ENCODE measurements at regions not wholly inside any gene's neighbourhood (a gene's known extent, or its start where the extent isn't known, plus 50 kb on each side); places are given as distances from the start of the nearest gene placed in this dataset.
"Not testable (repeated sequence)": the region's sequence is repeated elsewhere in the genome, so short reads cannot be mapped to it uniquely, and the experiment has no call there.

GRCh38 chr13:33665626-33666175 is 152.2 kb upstream of the RFC3 start:
- TF ChIP-seq CTCF (IDR thresholded peaks at IDR 0.05; ENCODE audit: insufficient read depth, low read length) = no peak
- no peak for DNase-seq (ENCODE audit: low read depth)
- H3K4me3 ChIP-seq (ENCODE audit: low read depth, low read length) = no peak overlapping the region

GRCh38 chr13:33671560-33671959 is 146.4 kb upstream of the RFC3 start:
- no peak for TF ChIP-seq CTCF (IDR thresholded peaks at IDR 0.05; ENCODE audit: insufficient read depth, low read length)
- no peak overlapping the region for H3K4me3 ChIP-seq (ENCODE audit: low read depth, low read length)
- DNase-seq (ENCODE audit: low read depth) = no peak

- not testable (repeated sequence) for DNase-seq (ENCODE audit: low read depth)
Observed at GRCh38 chr13:33672022-33672421, 145.9 kb upstream of the RFC3 start.

DNA sequence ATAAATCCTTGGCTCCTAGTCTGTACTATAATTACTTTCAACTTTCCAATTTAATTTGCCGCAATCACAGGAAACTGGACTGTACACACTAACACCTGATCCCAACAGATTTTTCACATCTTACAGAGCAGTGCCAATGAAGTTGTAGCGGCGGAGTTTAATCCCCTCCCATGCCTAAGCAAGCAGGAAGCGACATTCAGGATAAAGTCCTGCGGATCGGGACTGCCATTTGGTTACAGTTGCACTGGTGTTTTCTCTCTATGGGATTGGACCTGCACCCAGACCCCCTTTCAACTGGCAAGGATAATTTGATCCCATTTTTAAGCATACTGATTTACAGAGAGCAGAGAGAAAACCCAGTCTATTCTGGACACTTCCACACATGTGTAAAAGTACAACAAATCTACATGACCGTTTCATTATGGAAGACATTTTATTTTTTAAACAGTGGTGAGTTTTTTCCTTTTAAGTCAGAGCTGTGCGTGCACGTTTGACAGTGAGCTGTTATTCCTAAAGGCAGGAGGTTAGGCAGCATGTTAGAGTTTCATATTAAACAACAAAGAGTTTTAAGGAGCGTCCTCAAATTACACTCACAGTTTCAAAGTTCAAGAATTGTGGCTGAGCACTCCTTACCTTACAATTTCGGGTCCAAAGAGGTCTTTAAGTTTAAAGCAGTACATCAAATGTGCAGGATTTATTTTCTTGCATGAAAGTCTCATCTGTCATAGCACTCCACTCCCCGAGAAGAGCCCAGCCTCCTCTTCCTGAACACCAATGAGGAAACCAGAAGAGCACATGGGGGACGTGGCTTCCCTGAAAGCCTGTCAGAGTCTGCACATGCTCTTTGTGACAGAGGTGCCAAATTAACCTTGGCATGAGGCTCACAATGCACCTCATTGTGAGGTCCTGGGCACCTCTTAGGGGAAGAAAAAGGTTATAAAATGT is 141.6 kb upstream of the RFC3 start:
- DNase-seq (ENCODE audit: low read depth) = peak; percentile 41
- H3K4me3 ChIP-seq (ENCODE audit: low read depth, low read length) = peak overlapping the region; percentile 59
- TF ChIP-seq CTCF (IDR thresholded peaks at IDR 0.05; ENCODE audit: insufficient read depth, low read length) = no peak

More at GRCh38 chr13:33672022-33672421, 145.9 kb upstream of the RFC3 start:
- H3K4me3 ChIP-seq (ENCODE audit: low read depth, low read length) = not testable (repeated sequence)

- no peak for TF ChIP-seq CTCF (IDR thresholded peaks at IDR 0.05; ENCODE audit: insufficient read depth, low read length)
- no peak for DNase-seq (ENCODE audit: low read depth)
- H3K4me3 ChIP-seq (ENCODE audit: low read depth, low read length) = no peak overlapping the region
Observed at GRCh38 chr13:33677215-33677614, 140.7 kb upstream of the RFC3 start.

- TF ChIP-seq CTCF (IDR thresholded peaks at IDR 0.05; ENCODE audit: insufficient read depth, low read length) = no peak
- DNase-seq (ENCODE audit: low read depth) = no peak
- no peak overlapping the region for H3K4me3 ChIP-seq (ENCODE audit: low read depth, low read length)
Observed at GRCh38 chr13:33678084-33678483, 139.9 kb upstream of the RFC3 start.

DNA sequence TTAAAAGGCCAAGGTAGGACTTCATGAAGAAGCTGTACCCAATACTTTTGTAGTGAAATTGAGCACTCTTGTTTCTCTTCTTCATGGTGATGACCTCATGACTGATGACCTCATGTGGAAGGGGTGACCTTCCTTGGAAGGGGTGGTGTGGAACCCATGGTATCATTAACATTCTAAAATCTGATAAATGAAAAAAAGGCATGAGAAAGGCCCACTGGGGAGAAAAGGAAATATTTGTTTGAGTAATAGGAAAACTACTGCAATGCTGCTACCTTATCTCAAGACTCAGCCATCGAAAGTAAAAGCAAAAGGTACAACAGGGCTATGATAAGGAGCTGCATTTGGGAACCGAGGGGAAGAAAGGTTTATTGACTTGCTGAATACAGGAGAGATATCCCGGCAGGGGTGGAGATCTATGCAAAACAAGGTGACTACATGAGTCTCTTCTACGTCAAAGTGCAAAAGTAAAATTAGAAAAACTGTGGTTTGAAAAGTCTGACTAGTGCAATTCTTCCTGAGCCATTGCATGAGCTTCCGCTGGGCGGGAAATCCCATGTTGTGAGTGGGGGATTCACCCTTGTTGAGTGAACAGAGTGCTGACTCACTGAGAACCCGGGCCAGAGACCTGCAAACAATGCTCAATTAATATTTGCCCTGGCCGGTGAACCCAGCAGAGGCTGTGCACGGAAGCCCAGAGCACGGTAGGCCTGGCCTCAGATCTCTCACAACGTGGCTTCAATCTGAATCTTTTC is 138.9 kb upstream of the RFC3 start:
- H3K4me3 ChIP-seq (ENCODE audit: low read depth, low read length) = no peak overlapping the region
- TF ChIP-seq CTCF (IDR thresholded peaks at IDR 0.05; ENCODE audit: insufficient read depth, low read length) = no peak
- DNase-seq (ENCODE audit: low read depth) = peak; percentile 87

Measured in fibroblast of the aortic adventitia (primary cell).